ENCODE measurements at regions not wholly inside any gene's neighbourhood (a gene's known extent, or its start where the extent isn't known, plus 50 kb on each side); places are given as distances from the start of the nearest gene placed in this dataset.
"Not testable (repeated sequence)": the region's sequence is repeated elsewhere in the genome, so short reads cannot be mapped to it uniquely, and the experiment has no call there.

GRCh38 chr7:52609511-52609910 is 425.9 kb upstream of the POM121L12 start:
- TF ChIP-seq CTCF (IDR thresholded peaks at IDR 0.05; ENCODE audit: low read length, missing control alignments): no peak
- no peak overlapping the region for H3K4me3 ChIP-seq (replicated peaks; ENCODE audit: low read depth, low read length)
- no peak for DNase-seq (ENCODE audit: low read depth)

GRCh38 chr7:52592698-52593097 is 442.7 kb upstream of the POM121L12 start:
- no peak overlapping the region for H3K4me3 ChIP-seq (replicated peaks; ENCODE audit: low read depth, low read length)
- DNase-seq (ENCODE audit: low read depth): no peak
- TF ChIP-seq CTCF (IDR thresholded peaks at IDR 0.05; ENCODE audit: low read length, missing control alignments): no peak

GRCh38 chr7:52586704-52587103 is 448.7 kb upstream of the POM121L12 start:
- no peak for DNase-seq (ENCODE audit: low read depth)
- no peak for TF ChIP-seq CTCF (IDR thresholded peaks at IDR 0.05; ENCODE audit: low read length, missing control alignments)
- H3K4me3 ChIP-seq (replicated peaks; ENCODE audit: low read depth, low read length): no peak overlapping the region

- no peak overlapping the region for H3K4me3 ChIP-seq (replicated peaks; ENCODE audit: low read depth, low read length)
- DNase-seq (ENCODE audit: low read depth): no peak
- no peak for TF ChIP-seq CTCF (IDR thresholded peaks at IDR 0.05; ENCODE audit: low read length, missing control alignments)
These were observed 451.4 kb upstream of the POM121L12 start for GRCh38 chr7:52584041-52584440.

- DNase-seq (ENCODE audit: low read depth); H3K4me3 ChIP-seq (replicated peaks; ENCODE audit: low read depth, low read length): not testable (repeated sequence)
These were observed 462.3 kb upstream of the POM121L12 start for GRCh38 chr7:52573141-52573540.

DNA sequence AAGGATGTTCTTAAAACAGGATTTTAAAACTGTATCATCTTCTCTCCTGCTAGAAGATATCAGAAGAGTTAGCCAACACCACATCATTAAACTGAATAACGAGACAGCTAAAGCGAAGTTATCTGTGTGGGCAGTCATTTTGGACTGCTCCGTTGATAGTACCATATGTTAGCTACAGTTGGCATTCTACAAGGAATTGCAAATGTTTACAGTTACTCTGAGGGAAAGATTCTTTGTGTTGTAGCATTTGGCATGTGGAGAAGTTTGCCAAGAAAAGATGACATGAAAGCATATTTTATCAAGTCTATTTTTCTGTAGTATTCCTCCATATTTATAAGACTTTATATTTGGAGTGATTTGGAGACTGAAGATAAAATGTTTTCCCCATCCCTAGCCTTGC is 464.4 kb upstream of the POM121L12 start:
- H3K4me3 ChIP-seq (replicated peaks; ENCODE audit: low read depth, low read length): no peak overlapping the region
- TF ChIP-seq CTCF (IDR thresholded peaks at IDR 0.05; ENCODE audit: low read length, missing control alignments): no peak
- DNase-seq (ENCODE audit: low read depth): no peak

- H3K4me3 ChIP-seq (replicated peaks; ENCODE audit: low read depth, low read length): no peak overlapping the region
- no peak for DNase-seq (ENCODE audit: low read depth)
- no peak for TF ChIP-seq CTCF (IDR thresholded peaks at IDR 0.05; ENCODE audit: low read length, missing control alignments)
These were observed 466.3 kb upstream of the POM121L12 start for GRCh38 chr7:52569151-52569550.

- no peak for TF ChIP-seq CTCF (IDR thresholded peaks at IDR 0.05; ENCODE audit: low read length, missing control alignments)
- H3K4me3 ChIP-seq (replicated peaks; ENCODE audit: low read depth, low read length): no peak overlapping the region
- DNase-seq (ENCODE audit: low read depth): no peak
These were observed 469.5 kb upstream of the POM121L12 start for GRCh38 chr7:52565974-52566373.
